H9 (cell line): ENCODE measurements at regions not wholly inside any gene's neighbourhood (a gene's known extent, or its start where the extent isn't known, plus 50 kb on each side); places are given as distances from the start of the nearest gene placed in this dataset.

ENCODE experiments used
- DNase-seq: peaks from one replicate; pipeline ENCODE4 v3.0.0-alpha.2; 2017
- H2AFZ ChIP-seq: one replicate; pipeline ENCODE4 v1.6.1; 2013; ENCODE audit warnings: mild to moderate bottlenecking, low read length, control low read depth, moderate library complexity
- H2AK5ac ChIP-seq: 2 replicates; pipeline ENCODE4 v1.6.1; 2013; ENCODE audit warnings: low read length, control low read depth, mixed read lengths; ENCODE audit not compliant: insufficient read length
- H2BK120ac ChIP-seq: one replicate; pipeline ENCODE4 v1.6.1; 2013; ENCODE audit warnings: low read depth, mild to moderate bottlenecking, low read length, control low read depth, inconsistent platforms; ENCODE audit not compliant: poor library complexity, severe bottlenecking
- H2BK12ac ChIP-seq: 2 replicates; pipeline ENCODE4 v1.6.1; 2013; ENCODE audit warnings: low read length, control low read depth, mixed read lengths, low read depth; ENCODE audit not compliant: insufficient read length
- H2BK15ac ChIP-seq: 2 replicates; pipeline ENCODE4 v1.6.1; 2013; ENCODE audit warnings: low read depth, low read length, control low read depth
- H2BK20ac ChIP-seq: one replicate; pipeline ENCODE4 v1.6.1; 2013; ENCODE audit warnings: low read depth, mild to moderate bottlenecking, low read length, control low read depth, inconsistent platforms; ENCODE audit not compliant: poor library complexity, severe bottlenecking
- H2BK5ac ChIP-seq: 2 replicates; pipeline ENCODE4 v1.6.1; 2013; ENCODE audit warnings: low read length, control low read depth, mixed read lengths; ENCODE audit not compliant: insufficient read length
- H3K14ac ChIP-seq: 2 replicates; pipeline ENCODE4 v1.6.1; 2013; ENCODE audit warnings: low read length, control low read depth; ENCODE audit not compliant: insufficient read depth
- H3K18ac ChIP-seq: 2 replicates; pipeline ENCODE4 v1.6.1; 2013; ENCODE audit warnings: low read depth, mild to moderate bottlenecking, mixed read lengths, low read length, control low read depth; ENCODE audit not compliant: insufficient read length
- H3K23ac ChIP-seq: 2 replicates; pipeline ENCODE4 v1.6.1; 2013; ENCODE audit warnings: low read length, control low read depth, mixed read lengths, low read depth; ENCODE audit not compliant: insufficient read length
- H3K23me2 ChIP-seq: 2 replicates; pipeline ENCODE4 v1.6.1; 2013; ENCODE audit warnings: low read depth, mild to moderate bottlenecking, mixed read lengths, low read length, control low read depth; ENCODE audit not compliant: insufficient read length, poor library complexity, severe bottlenecking
- H3K27ac ChIP-seq: 2 replicates; pipeline ENCODE4 v1.5.1; 2013; ENCODE audit warnings: low read length, control low read depth, mixed read lengths, low read depth; ENCODE audit not compliant: insufficient read length
- H3K27me3 ChIP-seq: 2 replicates; pipeline ENCODE4 v1.6.1; 2013; ENCODE audit warnings: low read length, control low read depth, inconsistent platforms; ENCODE audit not compliant: insufficient read depth
- H3K4ac ChIP-seq: 2 replicates; pipeline ENCODE4 v1.6.1; 2013; ENCODE audit warnings: low read depth, mild to moderate bottlenecking, control low read depth, inconsistent platforms, low read length, moderate library complexity
- H3K4me1 ChIP-seq: 2 replicates; pipeline ENCODE4 v1.6.1; 2013; ENCODE audit warnings: low read length, control low read depth, inconsistent platforms; ENCODE audit not compliant: insufficient read depth
- H3K4me2 ChIP-seq: 2 replicates; pipeline ENCODE4 v1.6.1; 2013; ENCODE audit warnings: low read length, control low read depth, mixed read lengths; ENCODE audit not compliant: insufficient read length, insufficient read depth
- H3K56ac ChIP-seq: 2 replicates; pipeline ENCODE4 v1.6.1; 2013; ENCODE audit warnings: low read depth, mild to moderate bottlenecking, mixed read lengths, low read length, control low read depth; ENCODE audit not compliant: insufficient read length
- H3K79me1 ChIP-seq: 2 replicates; pipeline ENCODE4 v1.6.1; 2013; ENCODE audit warnings: low read depth, mild to moderate bottlenecking, moderate library complexity, low read length, control low read depth, inconsistent platforms; ENCODE audit not compliant: insufficient read depth, poor library complexity, severe bottlenecking
- H3K79me2 ChIP-seq: 2 replicates; pipeline ENCODE4 v1.6.1; 2013; ENCODE audit warnings: low read length, control low read depth, inconsistent platforms; ENCODE audit not compliant: insufficient read depth
- H3K9ac ChIP-seq: 2 replicates; pipeline ENCODE4 v1.6.1; 2013; ENCODE audit warnings: low read length, control low read depth, mixed read lengths; ENCODE audit not compliant: insufficient read length; ENCODE audit errors: extremely low read depth
- H3K9me3 ChIP-seq: one replicate; pipeline ENCODE4 v1.6.1; 2013; ENCODE audit warnings: low read depth, low read length, inconsistent platforms; ENCODE audit not compliant: control insufficient read depth
- H3T11ph ChIP-seq: one replicate; pipeline ENCODE4 v1.6.1; 2013; ENCODE audit warnings: mild to moderate bottlenecking, low read length, control low read depth, inconsistent platforms
- H4K20me1 ChIP-seq: one replicate; pipeline ENCODE4 v1.6.1; 2013; ENCODE audit not compliant: control insufficient read depth, insufficient read length, insufficient read depth
- H4K5ac ChIP-seq: 2 replicates; pipeline ENCODE4 v1.6.1; 2013; ENCODE audit warnings: low read depth, mild to moderate bottlenecking, mixed read lengths, low read length, control low read depth; ENCODE audit not compliant: insufficient read length
- H4K8ac ChIP-seq: replicated peaks from 2 replicates; pipeline ENCODE4 v1.6.1; 2013; ENCODE audit warnings: low read length, control low read depth, mixed read lengths, low read depth; ENCODE audit not compliant: insufficient read length
- H4K91ac ChIP-seq: 2 replicates; pipeline ENCODE4 v1.6.1; 2013; ENCODE audit warnings: low read depth, mild to moderate bottlenecking, moderate library complexity, mixed read lengths, low read length, control low read depth; ENCODE audit not compliant: insufficient read length
- H3K27ac Mint-ChIP-seq, 3 experiments: 2 replicates in 2 of 3; 3 replicates in 1 of 3; pipeline ENCODE4 v1.8.0; 2020 to 2021; ENCODE audit warnings: mixed read lengths in 3 of 3, mild to moderate bottlenecking in 1 of 3, moderate library complexity in 1 of 3
- H3K27me3 Mint-ChIP-seq: 2 replicates; pipeline ENCODE4 v1.8.0; 2021; ENCODE audit warnings: low read depth, mild to moderate bottlenecking, moderate library complexity, mixed read lengths
- H3K36me3 Mint-ChIP-seq, 3 experiments: 2 replicates in 2 of 3; 3 replicates in 1 of 3; pipeline ENCODE4 v1.8.0; 2020 to 2021; ENCODE audit warnings: low read depth in 3 of 3, mixed read lengths in 3 of 3; ENCODE audit not compliant: insufficient read depth in 1 of 3
- H3K4me1 Mint-ChIP-seq, 2 experiments: 2 replicates each; pipeline ENCODE4 v1.8.0; 2020; ENCODE audit warnings: mixed read lengths in 2 of 2
- H3K4me3 Mint-ChIP-seq, 2 experiments: 2 replicates in 1 of 2; 3 replicates in 1 of 2; pipeline ENCODE4 v1.8.0; 2020 to 2021; ENCODE audit warnings: mild to moderate bottlenecking in 2 of 2, mixed read lengths in 2 of 2, moderate library complexity in 1 of 2
- H3K9me3 Mint-ChIP-seq, 2 experiments: 2 replicates in 1 of 2; 3 replicates in 1 of 2; pipeline ENCODE4 v1.8.0; 2020; ENCODE audit warnings: mild to moderate bottlenecking in 2 of 2, mixed read lengths in 2 of 2, moderate library complexity in 1 of 2
- WGBS: extraction: QIAGEN DNeasy Blood & Tissue Kit; methylation state at CpG from one replicate; pipeline ENCODE4 v1.1.7; 2013; ENCODE audit warnings: missing lambda C conversion rate, low lambda C conversion rate, mixed read lengths; ENCODE audit not compliant: insufficient read length; ENCODE audit errors: extremely low coverage; 5-methylcytosine and 5-hydroxymethylcytosine counted together
- TF ChIP-seq, protein P1 (sequence below): fragments of 200-600 bp; sonication (generic); conservative IDR thresholded peaks from 3 replicates; pipeline ENCODE4 v1.8.0; 2021; ENCODE audit warnings: antibody characterized with exemption, mild to moderate bottlenecking

DNA sequence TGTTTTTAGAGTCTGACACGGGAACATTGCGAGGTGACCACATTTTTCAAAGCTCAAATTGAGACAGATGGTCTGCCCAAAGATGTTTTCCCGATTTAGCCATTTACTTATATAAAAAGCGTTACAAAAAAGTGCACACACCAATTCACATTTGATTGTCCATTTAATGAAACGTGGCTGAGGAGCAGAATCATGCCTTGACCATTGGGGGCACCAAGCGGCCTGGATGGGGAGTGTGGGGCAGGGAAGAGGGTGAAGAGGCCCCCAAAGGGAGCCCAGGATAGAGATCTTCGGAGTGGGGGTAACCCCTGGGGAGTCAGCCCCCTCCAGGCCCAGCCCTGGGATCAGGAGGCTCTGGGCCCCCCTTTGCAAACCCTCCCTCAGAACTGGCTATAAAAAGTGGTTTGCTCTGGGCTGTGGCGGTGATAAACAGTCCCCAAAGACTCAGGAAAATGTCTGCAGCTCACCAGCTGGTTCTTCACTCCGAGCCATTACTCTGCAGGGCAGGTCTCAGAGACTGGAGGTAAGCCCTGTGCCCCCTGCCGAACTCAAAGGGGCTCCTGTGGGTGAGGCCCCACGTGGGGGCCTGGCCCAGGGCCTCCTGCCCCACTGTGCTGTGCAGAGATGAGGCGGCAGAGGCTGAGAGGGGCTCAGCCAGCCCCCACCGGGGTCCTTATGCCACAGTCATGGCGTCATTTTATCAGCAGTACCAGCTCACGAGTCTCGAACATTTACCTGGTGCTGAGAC, 105.9 kb upstream of the SEC14L1 start:
- H3K56ac ChIP-seq = no peak overlapping the region
- H2AK5ac ChIP-seq = no peak overlapping the region
- no peak overlapping the region for H3K27ac ChIP-seq
- H3K14ac ChIP-seq = no peak overlapping the region
- H3K23me2 ChIP-seq = no peaks in the 10 kb centered on the region
- H3K79me2 ChIP-seq = no peaks in the 10 kb centered on the region
- TF ChIP-seq, protein P1, sequence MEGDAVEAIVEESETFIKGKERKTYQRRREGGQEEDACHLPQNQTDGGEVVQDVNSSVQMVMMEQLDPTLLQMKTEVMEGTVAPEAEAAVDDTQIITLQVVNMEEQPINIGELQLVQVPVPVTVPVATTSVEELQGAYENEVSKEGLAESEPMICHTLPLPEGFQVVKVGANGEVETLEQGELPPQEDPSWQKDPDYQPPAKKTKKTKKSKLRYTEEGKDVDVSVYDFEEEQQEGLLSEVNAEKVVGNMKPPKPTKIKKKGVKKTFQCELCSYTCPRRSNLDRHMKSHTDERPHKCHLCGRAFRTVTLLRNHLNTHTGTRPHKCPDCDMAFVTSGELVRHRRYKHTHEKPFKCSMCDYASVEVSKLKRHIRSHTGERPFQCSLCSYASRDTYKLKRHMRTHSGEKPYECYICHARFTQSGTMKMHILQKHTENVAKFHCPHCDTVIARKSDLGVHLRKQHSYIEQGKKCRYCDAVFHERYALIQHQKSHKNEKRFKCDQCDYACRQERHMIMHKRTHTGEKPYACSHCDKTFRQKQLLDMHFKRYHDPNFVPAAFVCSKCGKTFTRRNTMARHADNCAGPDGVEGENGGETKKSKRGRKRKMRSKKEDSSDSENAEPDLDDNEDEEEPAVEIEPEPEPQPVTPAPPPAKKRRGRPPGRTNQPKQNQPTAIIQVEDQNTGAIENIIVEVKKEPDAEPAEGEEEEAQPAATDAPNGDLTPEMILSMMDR = no peak
- no peak overlapping the region for H2BK120ac ChIP-seq
- no peaks in the 10 kb centered on the region for H3K4me1 ChIP-seq
- H2BK20ac ChIP-seq = no peak overlapping the region
- no CpG with 5 or more reads among the region's 16 CpGs for WGBS
- H3K4ac ChIP-seq = no peak overlapping the region
- DNase-seq = no peak
- no peak overlapping the region for H2BK5ac ChIP-seq
- peak overlapping the region in 1 of 3 experiments; percentile 44; a peak in 1 of 7 replicates for H3K27ac Mint-ChIP-seq
- H3K36me3 Mint-ChIP-seq = peaks cover 0 to 13% (median 0%) of the 10 kb centered on the region in 3 experiments; a peak in 4 of 7 replicates
- no peak overlapping the region for H4K5ac ChIP-seq
- H2BK15ac ChIP-seq = no peak overlapping the region
- H3K18ac ChIP-seq = no peak overlapping the region
- no peaks in the 10 kb centered on the region for H3K27me3 ChIP-seq
- no peak overlapping the region for H3K4me3 Mint-ChIP-seq
- H4K8ac ChIP-seq = no peak overlapping the region
- peaks cover 0 to 10% of the 10 kb centered on the region in 2 experiments; a peak in 1 of 4 replicates for H3K4me1 Mint-ChIP-seq
- no peaks in the 10 kb centered on the region for H3K9me3 ChIP-seq
- H3K9ac ChIP-seq = no peak overlapping the region
- H3T11ph ChIP-seq = no peak overlapping the region
- no peak overlapping the region for H2BK12ac ChIP-seq
- no peak overlapping the region for H2AFZ ChIP-seq
- H3K27me3 Mint-ChIP-seq = peaks cover 2% of the 10 kb centered on the region
- no peak overlapping the region for H4K91ac ChIP-seq
- peaks cover 10 to 15% of the 10 kb centered on the region in 2 experiments for H3K9me3 Mint-ChIP-seq
- H3K23ac ChIP-seq = no peak overlapping the region
- H4K20me1 ChIP-seq = no peaks in the 10 kb centered on the region
- no peak overlapping the region for H3K4me2 ChIP-seq
- no peaks in the 10 kb centered on the region for H3K79me1 ChIP-seq
